SH-SY5Y (cell line): ENCODE measurements at regions not wholly inside any gene's neighbourhood (a gene's known extent, or its start where the extent isn't known, plus 50 kb on each side); places are given as distances from the start of the nearest gene placed in this dataset.

Experiments
- GATA2 ChIP-seq: IDR thresholded peaks from 2 replicates; pipeline ENCODE4 v1.6.1; 2011; ENCODE audit warnings: mild to moderate bottlenecking, low read depth, low read length
- GATA3 ChIP-seq: IDR thresholded peaks from 2 replicates; pipeline ENCODE4 v1.6.1; 2011; ENCODE audit warnings: low read depth, mild to moderate bottlenecking, low read length, moderate library complexity

DNA sequence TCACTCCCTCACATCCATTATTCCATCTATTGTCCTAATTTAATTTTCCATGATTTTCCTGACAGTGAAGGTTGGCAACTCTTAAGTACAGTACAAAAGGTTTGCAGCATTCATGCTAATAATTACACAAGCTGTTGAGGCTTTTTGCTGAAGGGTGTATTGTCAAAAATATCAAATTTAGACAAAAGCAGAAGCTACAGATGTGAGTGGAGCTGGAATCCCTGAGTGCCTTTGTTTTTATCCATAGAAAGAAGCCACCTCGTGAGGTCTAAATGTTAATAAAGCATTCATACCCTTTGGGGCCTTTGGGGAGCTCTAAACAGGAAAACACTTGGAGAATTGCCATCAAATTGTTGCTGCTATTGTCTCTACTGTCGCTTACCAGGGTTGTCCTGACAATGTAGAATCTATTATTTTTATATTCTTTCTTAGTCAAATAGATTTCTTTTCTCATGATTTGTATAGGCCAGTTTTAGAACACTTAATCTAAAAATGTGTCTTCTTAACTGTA, 185.8 kb upstream of the ROBO1 start:
- TF ChIP-seq GATA3 (no peak), GATA2 (no peak)

DNA sequence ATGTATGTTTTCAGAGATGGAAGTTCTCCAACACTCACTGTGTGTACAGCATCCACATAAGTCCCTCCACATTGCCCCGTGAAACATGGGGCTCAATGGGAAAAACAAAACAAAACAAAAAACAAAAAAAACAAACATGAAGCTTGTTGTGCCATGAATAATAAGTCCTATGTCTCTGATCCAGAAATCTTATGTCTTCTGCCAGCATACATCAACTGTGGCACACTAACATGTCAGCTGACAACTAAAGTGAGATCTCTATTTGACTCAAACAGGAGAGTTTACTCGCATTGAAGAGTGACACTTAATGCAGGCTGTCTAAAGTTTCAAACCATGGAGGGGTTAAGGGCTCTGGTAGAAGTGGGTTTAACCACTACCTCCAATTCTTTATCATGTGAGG, 180.2 kb upstream of the ROBO1 start:
- TF ChIP-seq GATA3 (no peak), GATA2 (no peak)

DNA sequence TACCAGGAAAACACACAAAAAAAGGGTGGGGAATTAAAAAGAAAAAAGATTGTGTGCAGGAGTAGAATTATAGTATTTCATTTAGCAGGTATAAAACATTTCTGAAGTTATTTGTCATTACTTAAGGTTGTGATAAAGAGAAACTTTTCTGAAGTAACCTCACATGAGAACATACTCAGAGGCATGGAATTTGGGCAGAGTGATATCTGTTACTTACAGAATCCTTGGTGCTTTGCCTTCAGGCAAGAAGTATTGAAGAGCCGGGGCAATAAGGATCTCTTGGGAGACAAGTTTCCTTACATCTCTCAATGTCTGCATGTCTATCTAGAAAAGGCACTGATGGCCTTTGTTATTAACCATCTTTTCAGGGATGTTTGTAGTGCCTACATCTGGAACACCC, 179.7 kb upstream of the ROBO1 start:
- no peak for TF ChIP-seq GATA3
- TF ChIP-seq GATA2, result no peak

- no peak for TF ChIP-seq GATA2
- no peak for TF ChIP-seq GATA3
These were observed 169.8 kb upstream of the ROBO1 start for GRCh38 chr3:79937567-79937966.

GRCh38 chr3:79930196-79930595, 162.4 kb upstream of the ROBO1 start:
- TF ChIP-seq GATA2 (no peak), GATA3 (no peak)

DNA sequence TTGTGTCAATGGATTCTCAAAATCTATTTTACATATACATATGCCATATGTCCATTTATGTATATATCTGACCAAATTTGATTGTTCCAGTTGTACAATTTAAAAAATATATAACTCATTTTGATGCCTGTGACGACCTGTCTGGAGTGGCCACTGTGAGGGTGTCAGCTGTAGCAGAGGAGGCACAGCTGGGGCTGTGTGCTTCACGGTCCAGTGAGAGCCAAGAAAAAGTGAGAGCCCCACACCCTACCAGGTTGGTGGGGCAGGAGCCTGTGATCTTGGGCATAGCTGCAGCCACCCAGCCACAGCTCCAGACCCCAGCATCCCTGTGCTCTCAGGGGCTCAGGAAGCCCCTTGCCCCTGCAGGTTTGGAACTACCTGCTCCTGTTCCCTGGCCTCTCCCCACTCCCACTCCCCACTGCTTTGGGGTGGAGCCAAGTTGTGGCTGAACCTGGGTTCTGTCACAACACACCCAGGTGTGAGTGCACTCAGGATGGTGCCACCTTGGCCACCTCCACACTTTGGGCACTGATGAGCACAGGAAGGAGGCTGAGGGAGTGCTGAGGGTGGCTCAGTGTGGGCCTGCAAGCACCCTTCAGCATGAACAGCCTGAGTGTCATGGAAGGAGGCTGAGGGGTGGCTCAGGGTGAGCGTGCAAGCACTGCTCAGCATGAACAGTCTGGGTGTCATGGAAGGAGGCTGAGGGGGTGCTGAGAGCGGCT, 161.1 kb upstream of the ROBO1 start:
- TF ChIP-seq GATA3 (no peak), GATA2 (no peak)

GRCh38 chr3:79926522-79926921, 158.7 kb upstream of the ROBO1 start:
- no peak for TF ChIP-seq GATA3

DNA sequence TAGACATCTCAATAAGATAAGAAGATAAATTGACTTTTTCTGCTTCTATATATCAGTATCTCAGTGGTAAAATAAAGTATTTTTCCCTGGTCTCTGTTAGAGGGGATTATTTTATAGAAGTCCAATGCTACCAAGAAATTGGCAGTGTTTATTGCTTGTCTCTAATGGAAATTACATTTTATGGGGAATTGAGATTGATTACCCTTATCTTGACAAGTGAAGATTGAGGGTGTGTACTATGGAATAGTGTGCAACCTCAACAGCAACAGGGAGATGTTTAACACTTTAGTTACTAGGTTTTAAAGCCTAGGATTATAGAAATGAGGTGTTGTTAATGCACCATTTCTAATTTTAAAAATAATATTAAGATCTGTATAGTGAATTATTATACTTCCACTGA, 154.8 kb upstream of the ROBO1 start:
- TF ChIP-seq GATA3, result no peak
- no peak for TF ChIP-seq GATA2

- TF ChIP-seq GATA2 (no peak), GATA3 (no peak)
These were observed 149.8 kb upstream of the ROBO1 start for GRCh38 chr3:79917561-79917960.

DNA sequence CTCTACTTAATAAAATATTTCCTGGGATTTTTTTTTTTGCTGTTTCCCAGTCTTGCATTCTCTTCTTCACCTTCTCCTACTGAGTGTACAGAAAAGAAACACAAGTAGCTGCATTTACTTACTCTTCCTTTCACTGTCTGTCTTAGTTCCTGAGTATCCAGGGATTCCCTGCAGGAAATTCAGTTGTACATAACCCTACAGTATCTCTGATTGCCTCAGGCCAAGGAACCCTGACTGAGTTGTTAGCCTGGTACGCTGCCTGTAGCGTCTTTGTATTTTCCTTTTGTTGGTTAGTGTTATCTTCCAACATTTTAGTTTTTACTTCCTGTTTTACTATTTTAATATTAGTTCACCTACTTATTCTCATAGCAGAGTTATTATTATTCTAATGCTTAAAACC, 142.5 kb upstream of the ROBO1 start:
- TF ChIP-seq GATA2, result no peak
- TF ChIP-seq GATA3, result no peak

DNA sequence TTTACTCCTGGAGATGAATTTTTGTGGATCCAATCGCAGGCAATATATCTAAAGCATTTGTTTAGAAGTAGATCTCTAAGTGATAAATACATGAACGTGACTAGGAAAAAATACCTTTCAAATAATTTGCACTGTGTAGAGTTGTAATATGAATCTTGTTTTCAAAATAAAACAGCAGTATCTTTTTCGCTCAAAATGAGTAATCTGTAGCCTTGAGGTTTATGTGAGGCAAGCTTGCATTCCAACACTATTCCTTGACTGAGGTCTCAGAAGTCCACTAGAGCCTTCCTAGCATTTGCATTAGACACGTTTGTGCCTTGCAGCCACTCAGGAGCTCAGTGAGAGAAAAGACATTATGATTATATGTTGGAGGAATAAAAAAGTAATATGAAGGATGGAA, 138.3 kb upstream of the ROBO1 start:
- no peak for TF ChIP-seq GATA2
- TF ChIP-seq GATA3, result no peak

- no peak for TF ChIP-seq GATA3
- TF ChIP-seq GATA2, result no peak
These were observed 134.4 kb upstream of the ROBO1 start for GRCh38 chr3:79902151-79902550.

DNA sequence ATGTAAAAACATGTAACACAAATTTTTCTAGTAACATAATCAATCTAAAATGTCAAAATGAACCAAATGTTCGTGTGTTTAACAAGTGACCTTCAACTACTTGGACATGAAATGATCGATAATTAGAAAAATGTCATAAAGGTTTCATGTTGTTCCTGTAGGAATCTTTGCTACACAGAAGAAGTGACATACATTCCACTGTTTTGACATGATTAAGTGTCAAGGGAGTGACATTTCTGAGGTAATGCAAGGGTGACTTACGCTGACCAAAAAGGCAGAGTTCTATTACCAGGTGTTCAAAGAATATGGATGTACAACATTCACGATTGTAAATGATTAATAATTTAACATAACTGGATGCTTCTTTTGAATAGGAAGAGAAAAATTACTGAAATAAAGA, 131.1 kb upstream of the ROBO1 start:
- TF ChIP-seq GATA3 (no peak), GATA2 (no peak)

DNA sequence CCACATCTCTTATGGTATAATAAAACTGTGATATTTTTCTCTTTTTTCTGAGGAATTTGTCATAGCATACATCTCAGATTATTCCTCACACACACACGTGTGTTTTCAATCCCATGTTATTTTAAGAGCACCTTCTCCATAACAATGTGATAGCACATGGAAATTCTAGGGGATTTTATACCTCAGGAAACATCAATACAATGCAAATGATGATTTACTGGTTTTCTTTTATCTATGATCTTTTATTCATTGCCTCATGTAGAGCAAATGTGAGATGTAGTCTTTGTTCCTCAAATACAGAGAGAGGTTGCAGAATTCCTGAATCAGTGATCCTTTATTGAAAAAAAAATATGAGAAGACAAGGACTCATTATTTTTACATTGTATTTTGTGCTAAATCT, 128.3 kb upstream of the ROBO1 start:
- TF ChIP-seq GATA2 (no peak), GATA3 (no peak)

GRCh38 chr3:79887213-79887612, 119.4 kb upstream of the ROBO1 start:
- TF ChIP-seq GATA2, result no peak
- no peak for TF ChIP-seq GATA3

- TF ChIP-seq GATA3, result peak; percentile 53
- TF ChIP-seq GATA2, result peak; percentile 88
These were observed 118.4 kb upstream of the ROBO1 start for GRCh38 chr3:79886204-79886603.

DNA sequence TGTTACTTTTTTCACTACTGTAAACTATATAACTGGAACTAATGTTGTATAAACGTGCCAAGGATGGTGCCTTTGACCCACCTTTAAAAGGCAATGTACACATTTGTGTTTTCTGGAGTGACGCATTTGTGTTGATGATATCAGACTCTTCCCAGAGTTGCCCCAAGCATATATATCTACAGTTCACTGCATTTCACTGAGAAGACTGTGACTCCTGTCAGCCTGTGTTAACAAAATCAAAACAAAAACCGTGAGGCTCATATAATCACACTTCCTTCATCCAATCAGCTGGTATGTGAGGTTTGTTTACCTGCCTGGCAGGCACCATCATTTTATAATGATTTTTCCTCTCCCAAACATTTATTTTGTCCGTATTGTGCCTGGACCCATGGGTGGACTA, 117.6 kb upstream of the ROBO1 start:
- TF ChIP-seq GATA2 (no peak; the same call in 1 of the 2 replicates), GATA3 (no peak; the same call in 1 of the 2 replicates)
